ENCODE measurements at regions not wholly inside any gene's neighbourhood (a gene's known extent, or its start where the extent isn't known, plus 50 kb on each side); places are given as distances from the start of the nearest gene placed in this dataset.

- Histone ChIP-seq H3K27me3 (ENCODE audit: control insufficient read depth in 4 of 4, insufficient read depth in 4 of 4, low read length in 3 of 4) (no peaks in the 10 kb centered on the region), H3K9me3 (ENCODE audit: control insufficient read depth in 4 of 4, low read length in 3 of 4) (no peaks in the 10 kb centered on the region), H3K9ac (ENCODE audit: low read depth in 1 of 2, low read length in 2 of 2) (no peak overlapping the region), H3K4me3 (ENCODE audit: low read depth in 1 of 3, low read length in 3 of 3) (no peak overlapping the region), H3K36me3 (ENCODE audit: control insufficient read depth in 4 of 4, insufficient read depth in 3 of 4, low read depth in 1 of 4, low read length in 3 of 4) (no peaks in the 10 kb centered on the region), H3K27ac (ENCODE audit: low read depth in 1 of 2, low read length in 2 of 2) (no peak overlapping the region), H3K4me1 (ENCODE audit: control insufficient read depth in 4 of 4, insufficient read depth in 4 of 4, low read length in 3 of 4) (peaks cover 0 to 3% (median 1%) of the 10 kb centered on the region in 4 donors)
- TF ChIP-seq JUND (IDR thresholded peaks at IDR 0.05) (no peak), HNF4A (conservative IDR thresholded peaks at IDR 0.05) (no peak), RXRA (IDR thresholded peaks at IDR 0.05) (no peak), REST (IDR thresholded peaks at IDR 0.05) (no peak)
- 93% methylated on average over 6 of the region's 6 CpGs for WGBS
- DNase-seq (ENCODE audit: low spot score): no peak
Observed at GRCh38 chr16:14351647-14352046, 278.4 kb downstream of the PARN start.

GRCh38 chr16:14350626-14351025 is 279.4 kb downstream of the PARN start:
- H3K9ac ChIP-seq (ENCODE audit: low read depth in 1 of 2, low read length in 2 of 2): no peak overlapping the region
- no peak overlapping the region for H3K27ac ChIP-seq (ENCODE audit: low read depth in 1 of 2, low read length in 2 of 2)
- no peaks in the 10 kb centered on the region for H3K27me3 ChIP-seq (ENCODE audit: control insufficient read depth in 4 of 4, insufficient read depth in 4 of 4, low read length in 3 of 4)
- WGBS: 72% methylated on average over 8 of the region's 8 CpGs
- H3K36me3 ChIP-seq (ENCODE audit: control insufficient read depth in 4 of 4, insufficient read depth in 3 of 4, low read depth in 1 of 4, low read length in 3 of 4): no peaks in the 10 kb centered on the region
- peaks cover 0 to 8% (median 5%) of the 10 kb centered on the region in 4 donors for H3K4me1 ChIP-seq (ENCODE audit: control insufficient read depth in 4 of 4, insufficient read depth in 4 of 4, low read length in 3 of 4)
- DNase-seq (ENCODE audit: low spot score): no peak
- no peaks in the 10 kb centered on the region for H3K9me3 ChIP-seq (ENCODE audit: control insufficient read depth in 4 of 4, low read length in 3 of 4)
- TF ChIP-seq GABPA (IDR thresholded peaks at IDR 0.05 in 1 of 2, conservative IDR thresholded peaks at IDR 0.05 in 1 of 2) (no peak), TAF1 (conservative IDR thresholded peaks at IDR 0.05) (no peak), FOXA1 (IDR thresholded peaks at IDR 0.05) (no peak), HNF4G (IDR thresholded peaks at IDR 0.05) (no peak)
- H3K4me3 ChIP-seq (ENCODE audit: low read depth in 1 of 3, low read length in 3 of 3): no peak overlapping the region

GRCh38 chr16:14350081-14350480 is 279.0 kb downstream of the MRTFB start:
- no peaks in the 10 kb centered on the region for H3K36me3 ChIP-seq (ENCODE audit: control insufficient read depth in 4 of 4, insufficient read depth in 3 of 4, low read depth in 1 of 4, low read length in 3 of 4)
- no peak overlapping the region for H3K27ac ChIP-seq (ENCODE audit: low read depth in 1 of 2, low read length in 2 of 2)
- no peak for DNase-seq (ENCODE audit: low spot score)
- H3K4me1 ChIP-seq (ENCODE audit: control insufficient read depth in 4 of 4, insufficient read depth in 4 of 4, low read length in 3 of 4): peaks cover under 1 to 13% (median 7%) of the 10 kb centered on the region in 4 donors
- 91% methylated on average over 8 of the region's 8 CpGs for WGBS
- no peaks in the 10 kb centered on the region for H3K9me3 ChIP-seq (ENCODE audit: control insufficient read depth in 4 of 4, low read length in 3 of 4)
- no peak overlapping the region for H3K9ac ChIP-seq (ENCODE audit: low read depth in 1 of 2, low read length in 2 of 2)
- no peak overlapping the region for H3K4me3 ChIP-seq (ENCODE audit: low read depth in 1 of 3, low read length in 3 of 3)
- no peaks in the 10 kb centered on the region for H3K27me3 ChIP-seq (ENCODE audit: control insufficient read depth in 4 of 4, insufficient read depth in 4 of 4, low read length in 3 of 4)
- TF ChIP-seq SP1 (IDR thresholded peaks at IDR 0.05): no peak
- no peak for TF ChIP-seq GABPA (IDR thresholded peaks at IDR 0.05 in 1 of 2, conservative IDR thresholded peaks at IDR 0.05 in 1 of 2)
- TF ChIP-seq RAD21 (IDR thresholded peaks at IDR 0.05): no peak
- TF ChIP-seq CTCF (IDR thresholded peaks at IDR 0.05; ENCODE audit: low read depth, low read length, missing input control): no peak
- TF ChIP-seq FOXA2 (IDR thresholded peaks at IDR 0.05): no peak
